Ascending aorta (tissue), 2 donors: ENCODE measurements at regions not wholly inside any gene's neighbourhood (a gene's known extent, or its start where the extent isn't known, plus 50 kb on each side); places are given as distances from the start of the nearest gene placed in this dataset.

Experiments
- DNase-seq, 2 donors: peaks; one replicate each; pipeline ENCODE4 v3.0.0-alpha.2; 2019; ENCODE audit warnings: low spot score in 2 of 2
- H3K27ac ChIP-seq, 2 donors: fragments of 200-600 bp; sonication (generic); one replicate each; pipeline ENCODE4 v1.5.1; 2016 to 2017; ENCODE audit warnings: mild to moderate bottlenecking in 1 of 2
- H3K27me3 ChIP-seq: fragments of 200-600 bp; sonication (generic); one replicate; pipeline ENCODE4 v1.5.1; 2017
- H3K36me3 ChIP-seq, 2 donors: fragments of 200-600 bp; sonication (generic); one replicate each; pipeline ENCODE4 v1.5.1; 2016
- H3K4me1 ChIP-seq, 2 donors: fragments of 200-600 bp; sonication (generic); one replicate each; pipeline ENCODE4 v1.5.1; 2016 to 2017; ENCODE audit warnings: mild to moderate bottlenecking in 1 of 2
- H3K4me3 ChIP-seq, 2 donors: fragments of 200-600 bp; sonication (generic); one replicate each; pipeline ENCODE4 v1.5.1; 2016 to 2017; ENCODE audit warnings: mild to moderate bottlenecking in 1 of 2
- H3K9me3 ChIP-seq, 2 donors: fragments of 200-600 bp; sonication (generic); one replicate each; pipeline ENCODE4 v1.5.1; 2016
- CTCF ChIP-seq, 3 experiments: fragments of 200-600 bp in 2 of 3; fragments of 450-650 bp in 1 of 3; sonication (generic) in 2 of 3; IDR thresholded peaks; one replicate each; pipeline ENCODE4 v1.5.1; 2016 to 2019; ENCODE audit warnings: antibody characterized with exemption in 3 of 3, mild to moderate bottlenecking in 1 of 3, moderate library complexity in 1 of 3
- intact Hi-C: fragments of 100-400 bp; cut with DNase I; formaldehyde crosslinking; loops from one replicate; pipeline ENCODE4 v1.15.1; 2023

- Histone ChIP-seq H3K27me3 (no peaks in the 10 kb centered on the region), H3K9me3 (peaks cover 1 to 3% of the 10 kb centered on the region in 2 donors), H3K4me1 (no peaks in the 10 kb centered on the region), H3K27ac (no peak overlapping the region), H3K4me3 (no peak overlapping the region), H3K36me3 (no peaks in the 10 kb centered on the region)
- intact Hi-C loops: no loop called here
- no peak for DNase-seq
- no peak for TF ChIP-seq CTCF (IDR thresholded peaks at IDR 0.05)
Measured at GRCh38 chr2:144099340-144099739, 420.6 kb downstream of the ZEB2 start.

- H3K4me3 ChIP-seq: no peak overlapping the region
- no peak overlapping the region for H3K27ac ChIP-seq
- H3K4me1 ChIP-seq: no peaks in the 10 kb centered on the region
- intact Hi-C loops: no loop called here
- DNase-seq: no peak
- H3K9me3 ChIP-seq: no peaks in the 10 kb centered on the region
- no peak for TF ChIP-seq CTCF (IDR thresholded peaks at IDR 0.05)
- no peaks in the 10 kb centered on the region for H3K36me3 ChIP-seq
- H3K27me3 ChIP-seq: no peaks in the 10 kb centered on the region
Measured at GRCh38 chr2:144097440-144098225, 422.3 kb downstream of the ZEB2 start.

- H3K4me3 ChIP-seq: no peak overlapping the region
- no peaks in the 10 kb centered on the region for H3K4me1 ChIP-seq
- H3K27me3 ChIP-seq: no peaks in the 10 kb centered on the region
- H3K36me3 ChIP-seq: no peaks in the 10 kb centered on the region
- no peak for DNase-seq
- TF ChIP-seq CTCF (IDR thresholded peaks at IDR 0.05): no peak
- no peak overlapping the region for H3K27ac ChIP-seq
- intact Hi-C loops: no loop called here
- no peaks in the 10 kb centered on the region for H3K9me3 ChIP-seq
Measured at GRCh38 chr2:144096531-144096930, 423.4 kb downstream of the ZEB2 start.

- H3K4me1 ChIP-seq: no peaks in the 10 kb centered on the region
- no peaks in the 10 kb centered on the region for H3K9me3 ChIP-seq
- no peak overlapping the region for H3K27ac ChIP-seq
- intact Hi-C loops: no loop called here
- H3K4me3 ChIP-seq: no peak overlapping the region
- H3K27me3 ChIP-seq: no peaks in the 10 kb centered on the region
- no peak for DNase-seq
- H3K36me3 ChIP-seq: no peaks in the 10 kb centered on the region
- no peak for TF ChIP-seq CTCF (IDR thresholded peaks at IDR 0.05)
Measured at GRCh38 chr2:144094408-144095151, 425.3 kb downstream of the ZEB2 start.

- H3K36me3 ChIP-seq: no peaks in the 10 kb centered on the region
- H3K27ac ChIP-seq: no peak overlapping the region
- TF ChIP-seq CTCF (IDR thresholded peaks at IDR 0.05): no peak
- intact Hi-C loops: no loop called here
- no peak for DNase-seq
- H3K9me3 ChIP-seq: no peaks in the 10 kb centered on the region
- no peaks in the 10 kb centered on the region for H3K27me3 ChIP-seq
- no peak overlapping the region for H3K4me3 ChIP-seq
- no peaks in the 10 kb centered on the region for H3K4me1 ChIP-seq
Measured at GRCh38 chr2:144091622-144092021, 428.3 kb downstream of the ZEB2 start.
